Hematopoietic multipotent progenitor cell treated with erythropoietin and hydrocortisone succinate and interleukin-3 and kit ligand, for 6 days (in vitro differentiated cells): ENCODE measurements at regions not wholly inside any gene's neighbourhood (a gene's known extent, or its start where the extent isn't known, plus 50 kb on each side); places are given as distances from the start of the nearest gene placed in this dataset.
"Not testable (repeated sequence)": the region's sequence is repeated elsewhere in the genome, so short reads cannot be mapped to it uniquely, and the experiment has no call there.

ENCODE experiments used
- DNase-seq: peaks from one replicate; pipeline ENCODE4 v3.0.0-alpha.2; 2015

GRCh38 chr7:65519751-65520150 lies 146.1 kb downstream of the ZNF92 start:
- not testable (repeated sequence) for DNase-seq

GRCh38 chr7:65545465-65546161 lies 172.0 kb downstream of the ZNF92 start:
- not testable (repeated sequence) for DNase-seq

- DNase-seq: not testable (repeated sequence)
Measured at GRCh38 chr7:65549589-65550443, 176.2 kb downstream of the ZNF92 start.

GRCh38 chr7:65550444-65550809 lies 176.8 kb downstream of the ZNF92 start:
- not testable (repeated sequence) for DNase-seq

GRCh38 chr7:65551042-65551441 lies 177.4 kb downstream of the ZNF92 start:
- not testable (repeated sequence) for DNase-seq

GRCh38 chr7:65554553-65555476 lies 181.2 kb downstream of the ZNF92 start:
- not testable (repeated sequence) for DNase-seq

GRCh38 chr7:65558584-65558983 lies 184.9 kb downstream of the ZNF92 start:
- DNase-seq: peak; percentile 0

- DNase-seq: not testable (repeated sequence)
Measured at GRCh38 chr7:65561786-65562372, 188.2 kb downstream of the ZNF92 start.

- DNase-seq: not testable (repeated sequence)
Measured at GRCh38 chr7:65562522-65562921, 188.9 kb downstream of the ZNF92 start.

- DNase-seq: not testable (repeated sequence)
Measured at GRCh38 chr7:65563333-65563732, 189.7 kb downstream of the ZNF92 start.

GRCh38 chr7:65568226-65568625 lies 194.6 kb downstream of the ZNF92 start:
- DNase-seq: not testable (repeated sequence)

- DNase-seq: not testable (repeated sequence)
Measured at GRCh38 chr7:65570990-65571389, 197.3 kb downstream of the ZNF92 start.

- peak; percentile 0 for DNase-seq
Measured at GRCh38 chr7:65572581-65572980, 198.9 kb downstream of the ZNF92 start.

GRCh38 chr7:65576370-65576769 lies 202.7 kb downstream of the ZNF92 start:
- not testable (repeated sequence) for DNase-seq

GRCh38 chr7:65582518-65583119 lies 209.0 kb downstream of the ZNF92 start:
- not testable (repeated sequence) for DNase-seq

GRCh38 chr7:65602495-65602894 lies 228.8 kb downstream of the ZNF92 start:
- DNase-seq: not testable (repeated sequence)

- DNase-seq: no peak
Measured at GRCh38 chr7:65609131-65609530, 235.5 kb downstream of the ZNF92 start.

GRCh38 chr7:65613644-65614289 lies 240.1 kb downstream of the ZNF92 start:
- DNase-seq: not testable (repeated sequence)

GRCh38 chr7:65616111-65616510 lies 242.5 kb downstream of the ZNF92 start:
- not testable (repeated sequence) for DNase-seq

- not testable (repeated sequence) for DNase-seq
Measured at GRCh38 chr7:65620216-65620615, 246.6 kb downstream of the ZNF92 start.

GRCh38 chr7:65621580-65622201 lies 248.0 kb downstream of the ZNF92 start:
- DNase-seq: peak; percentile 30
